Left kidney (tissue), 1 donor: ENCODE measurements at regions not wholly inside any gene's neighbourhood (a gene's known extent, or its start where the extent isn't known, plus 50 kb on each side); places are given as distances from the start of the nearest gene placed in this dataset.
"Not testable (repeated sequence)": the region's sequence is repeated elsewhere in the genome, so short reads cannot be mapped to it uniquely, and the experiment has no call there.

Experiments
- DNase-seq: peaks from one replicate; pipeline ENCODE4 v3.0.0-alpha.2; 2013

DNA sequence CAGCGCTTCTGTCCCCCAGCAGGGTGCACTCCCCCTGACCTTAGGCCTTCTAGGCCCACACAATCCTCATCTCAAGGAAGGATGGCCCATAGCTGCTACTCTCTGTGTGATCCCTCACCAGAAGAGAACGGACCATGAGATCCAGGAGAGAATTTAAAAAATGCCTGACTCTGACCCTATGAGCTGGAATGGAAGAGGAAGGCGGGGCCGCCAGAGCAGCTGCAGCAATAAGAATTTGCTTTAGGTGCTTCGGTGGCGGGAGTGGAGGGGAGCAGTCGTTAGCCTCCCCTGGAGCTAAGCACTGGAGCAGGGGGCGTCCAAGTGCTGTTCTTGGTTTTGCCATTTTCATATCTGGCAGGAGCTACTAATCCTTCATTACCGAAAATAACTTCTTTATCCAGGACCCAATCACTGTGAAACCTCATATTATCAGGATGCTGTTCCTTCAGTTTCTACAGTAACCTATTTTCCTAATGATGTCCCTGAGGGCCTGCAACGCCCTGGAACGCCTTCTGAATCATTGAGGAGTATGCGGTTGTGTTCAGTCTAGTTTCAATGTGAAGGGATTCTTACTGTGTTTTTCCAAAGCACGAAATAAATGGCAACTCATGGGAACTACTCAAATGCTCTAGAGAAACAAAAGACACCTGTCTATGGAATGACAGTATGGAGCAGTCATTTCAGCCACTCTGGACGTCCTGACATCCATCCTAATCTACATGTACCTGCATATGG lies 105.1 kb upstream of the SIX2 start:
- no peak for DNase-seq

DNA sequence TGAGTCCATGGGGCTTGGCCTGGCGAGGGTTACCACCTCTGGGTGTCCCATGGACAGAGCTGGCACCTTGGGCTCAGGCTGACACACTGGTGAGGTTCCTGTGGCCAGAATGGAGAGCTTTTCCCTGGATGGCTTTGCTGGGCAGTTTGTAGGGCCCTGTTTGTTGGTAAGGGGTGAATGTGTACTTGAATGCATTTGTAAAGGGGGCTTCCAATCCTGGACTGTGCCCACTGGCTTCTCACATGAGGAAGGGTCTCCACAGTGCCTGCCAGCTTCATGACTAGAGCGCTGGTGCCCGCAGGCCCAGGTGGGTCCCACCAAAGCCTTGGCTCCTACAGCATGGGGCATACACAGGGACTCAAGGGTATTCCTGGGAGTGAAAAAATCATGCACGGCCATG lies 103.5 kb upstream of the SIX2 start:
- no peak for DNase-seq

DNA sequence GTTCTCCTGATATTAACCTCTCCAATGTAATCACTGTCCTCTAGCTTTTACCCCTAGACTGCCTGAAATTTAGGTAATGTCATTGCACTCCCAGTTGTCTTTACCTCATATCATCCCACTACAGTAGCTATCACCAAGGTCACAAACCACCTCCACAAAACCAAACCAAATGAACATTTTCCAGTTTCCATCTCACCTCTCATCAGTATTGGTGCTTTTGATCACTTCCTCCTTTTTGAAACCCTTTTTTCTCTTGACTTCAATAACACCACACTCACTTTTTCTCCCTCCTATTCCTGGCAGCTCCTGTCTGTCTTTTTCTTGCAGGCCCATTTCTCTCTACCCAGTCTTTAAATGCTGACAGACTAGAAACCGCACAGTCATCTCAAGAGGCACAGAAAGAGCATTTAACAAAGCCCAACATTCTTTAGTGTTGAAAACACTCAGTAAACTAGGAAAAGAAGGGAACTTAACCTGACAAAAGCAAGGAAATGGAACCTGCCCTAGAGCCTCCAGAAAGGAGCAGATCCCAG lies 95.9 kb upstream of the SIX2 start:
- DNase-seq, result no peak

DNA sequence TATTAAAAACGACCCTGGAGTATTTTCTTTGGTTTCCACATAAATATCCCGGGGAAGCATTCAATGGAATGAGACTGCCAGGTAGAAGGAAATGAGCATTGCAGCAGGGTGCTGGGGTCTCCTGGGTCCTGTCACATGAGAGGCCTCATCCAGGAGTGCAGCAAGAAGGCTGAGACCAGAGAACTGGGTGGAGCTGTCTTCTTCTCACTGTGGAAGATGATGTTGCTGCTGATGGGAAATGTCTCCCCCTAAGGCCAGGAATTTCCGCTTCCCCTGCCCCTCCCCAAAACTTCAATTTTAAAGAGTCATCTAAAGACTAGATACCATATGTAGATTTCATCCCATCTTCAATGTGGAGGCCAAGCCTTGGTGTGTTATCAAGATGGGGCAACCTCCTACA lies 95.2 kb upstream of the SIX2 start:
- DNase-seq, result no peak

DNA sequence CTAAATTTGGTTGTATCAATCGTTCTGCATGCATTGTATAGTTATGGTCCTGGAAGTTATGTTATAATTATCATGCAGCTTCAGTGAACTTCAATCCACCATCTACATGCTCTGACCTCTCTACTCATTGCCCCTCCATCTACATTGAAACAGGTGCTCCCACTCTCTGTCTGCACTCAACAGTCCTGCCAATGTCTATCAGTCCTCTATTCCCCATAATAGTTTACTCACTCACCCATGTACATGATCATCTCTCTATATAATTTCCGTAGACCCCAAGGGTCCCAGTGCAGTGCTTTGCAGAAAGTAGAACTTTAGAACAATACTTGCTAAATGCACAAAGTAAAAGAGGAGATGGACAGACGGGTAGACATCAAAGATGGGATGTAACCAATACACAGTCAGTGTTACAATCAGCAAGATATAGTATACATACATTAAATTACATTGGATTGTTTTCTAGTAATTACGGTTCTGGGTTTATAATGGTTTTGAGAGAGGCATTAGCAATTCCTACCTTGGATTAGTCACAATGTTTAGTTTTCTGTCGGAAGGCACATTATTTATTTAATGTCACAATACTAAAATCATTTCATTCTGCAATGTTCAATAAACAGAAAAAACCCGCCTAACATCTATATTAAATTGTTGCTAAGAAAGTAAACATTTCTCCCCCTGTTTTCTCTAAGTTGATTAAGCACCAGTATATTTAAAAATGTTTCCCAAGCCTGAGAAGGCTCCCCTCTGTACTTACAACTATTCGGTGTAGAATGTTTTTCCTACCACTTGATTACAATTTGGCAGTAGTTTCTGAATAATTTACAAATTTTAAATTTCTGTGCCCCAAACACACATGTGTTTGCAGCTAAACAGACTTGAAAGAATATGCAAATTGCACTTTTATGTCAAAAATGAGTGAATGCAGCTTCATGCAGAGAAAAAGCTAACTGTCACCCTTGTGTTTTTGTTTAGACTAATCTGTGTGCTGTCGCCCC lies 94.4 kb upstream of the SIX2 start:
- DNase-seq, result no peak

DNA sequence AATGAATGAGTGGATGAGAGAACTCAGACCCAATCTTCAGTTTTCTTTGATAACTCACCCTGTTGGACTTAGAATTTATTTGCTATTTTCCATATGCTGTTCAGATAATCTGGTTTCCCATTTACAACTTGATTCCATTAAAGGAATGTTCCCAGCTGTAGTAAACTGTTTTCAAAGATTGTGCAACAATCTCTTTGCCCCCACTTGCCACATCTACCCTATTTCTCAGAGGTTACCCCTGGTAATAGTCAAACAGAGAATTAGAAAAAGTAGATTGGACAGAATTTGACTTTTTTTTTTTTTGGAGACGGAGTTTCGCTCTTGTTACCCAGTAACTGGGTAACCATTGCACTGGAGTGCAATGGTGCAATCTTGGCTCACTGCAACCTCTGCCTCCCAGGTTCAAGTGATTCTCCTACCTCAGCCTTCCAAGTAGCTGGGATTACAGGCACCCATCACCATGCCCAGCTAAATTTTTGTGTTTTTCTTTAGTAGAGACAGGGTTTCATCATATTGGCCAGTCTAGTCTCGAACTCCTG lies 93.4 kb upstream of the SIX2 start:
- DNase-seq, result no peak

DNA sequence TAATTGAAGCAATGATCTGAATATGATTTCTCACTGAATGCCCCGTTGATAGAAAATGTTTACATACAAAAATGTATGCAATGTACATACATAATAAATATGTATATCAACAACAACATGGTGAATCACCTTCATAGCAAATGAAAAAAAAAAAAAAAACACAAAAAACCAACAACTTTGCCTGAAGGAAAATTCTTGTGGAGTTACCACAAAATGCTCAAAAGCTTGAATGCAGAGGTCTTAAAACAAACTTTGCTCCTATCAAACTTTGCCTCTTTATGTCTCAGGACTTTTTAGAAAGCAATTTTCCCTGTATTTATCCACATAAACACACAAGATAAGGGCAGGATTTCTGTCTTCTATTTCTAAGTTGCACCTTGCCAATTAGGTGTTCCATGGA lies 92.9 kb upstream of the SIX2 start:
- no peak for DNase-seq

DNA sequence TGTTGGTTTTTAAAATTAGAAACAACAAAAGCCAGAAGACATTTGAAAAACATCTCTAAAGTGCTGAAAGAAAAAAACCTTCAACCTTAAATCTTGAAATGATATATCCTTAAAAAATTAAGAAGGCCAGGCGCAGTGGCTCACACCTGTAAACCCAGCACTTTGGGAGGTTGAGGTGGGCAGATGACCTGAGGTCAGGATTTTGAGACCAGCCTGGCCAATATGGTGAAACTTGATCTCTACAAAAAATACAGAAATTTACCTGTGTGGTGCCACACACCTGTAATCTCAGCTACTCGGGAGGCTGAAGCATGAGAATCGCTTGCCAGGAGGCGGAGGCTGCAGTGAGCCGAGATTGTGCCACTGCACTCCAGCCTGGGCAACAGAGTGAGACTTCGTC lies 87.7 kb upstream of the SIX2 start:
- DNase-seq, result no peak

DNA sequence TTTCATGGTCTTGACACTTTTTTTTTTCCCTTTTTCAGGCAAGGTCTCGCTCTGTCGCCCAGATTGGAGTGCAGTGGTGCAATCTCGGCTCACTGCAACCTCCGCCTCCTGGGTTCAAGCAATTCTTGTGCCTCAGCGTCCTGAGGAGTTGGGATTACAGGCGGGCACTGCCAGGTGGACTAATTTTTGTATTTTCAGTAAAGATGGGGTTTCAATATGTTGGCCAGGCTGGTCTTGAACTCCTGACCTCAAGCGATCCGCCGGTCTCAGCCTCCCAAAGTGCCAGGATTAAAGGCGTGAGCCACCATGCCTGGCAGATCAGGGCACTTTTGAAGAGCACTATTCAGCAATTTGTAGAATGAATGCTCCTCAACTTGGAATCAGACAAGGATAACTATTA lies 86.8 kb upstream of the SIX2 start:
- DNase-seq, result not testable (repeated sequence)

DNA sequence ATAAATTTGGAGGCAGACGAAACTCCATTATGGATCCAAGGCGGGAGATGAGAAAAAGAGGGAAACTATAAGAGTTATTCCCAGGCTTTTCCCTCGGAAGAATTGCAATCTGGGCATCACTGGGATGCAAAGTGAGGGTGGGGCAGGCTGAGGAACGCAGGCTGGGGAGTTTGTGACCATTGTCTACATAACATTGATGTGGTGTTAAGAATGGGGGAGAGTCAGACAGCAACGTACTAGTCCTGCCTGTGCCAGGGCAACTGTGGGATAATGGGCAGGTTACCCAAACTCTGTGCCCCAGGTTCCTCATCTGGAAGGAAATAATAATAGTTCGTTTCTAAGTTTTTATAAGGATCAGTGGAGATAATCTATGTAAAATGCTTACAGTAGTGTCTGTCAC lies 84.4 kb upstream of the SIX2 start:
- DNase-seq, result no peak

DNA sequence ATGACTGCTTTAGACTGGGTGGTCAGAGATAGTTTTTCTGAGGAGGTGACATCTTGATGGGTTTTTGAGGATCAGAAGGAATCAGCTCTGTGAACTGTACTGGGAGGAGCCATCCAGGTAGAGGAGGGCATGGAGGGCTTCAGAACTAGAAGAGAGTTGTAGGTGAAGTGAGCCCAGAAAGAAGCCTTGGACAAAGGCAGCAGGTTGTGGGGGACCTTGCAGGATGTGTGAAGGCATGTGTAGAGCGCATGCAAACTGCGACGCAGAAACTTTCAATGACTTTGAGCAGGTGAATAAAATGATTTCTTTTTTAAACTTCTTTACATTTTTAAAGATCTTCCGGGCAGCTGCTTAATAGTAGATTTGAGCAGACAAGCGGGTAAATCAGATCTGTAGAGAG lies 83.9 kb upstream of the SIX2 start:
- DNase-seq, result no peak

DNA sequence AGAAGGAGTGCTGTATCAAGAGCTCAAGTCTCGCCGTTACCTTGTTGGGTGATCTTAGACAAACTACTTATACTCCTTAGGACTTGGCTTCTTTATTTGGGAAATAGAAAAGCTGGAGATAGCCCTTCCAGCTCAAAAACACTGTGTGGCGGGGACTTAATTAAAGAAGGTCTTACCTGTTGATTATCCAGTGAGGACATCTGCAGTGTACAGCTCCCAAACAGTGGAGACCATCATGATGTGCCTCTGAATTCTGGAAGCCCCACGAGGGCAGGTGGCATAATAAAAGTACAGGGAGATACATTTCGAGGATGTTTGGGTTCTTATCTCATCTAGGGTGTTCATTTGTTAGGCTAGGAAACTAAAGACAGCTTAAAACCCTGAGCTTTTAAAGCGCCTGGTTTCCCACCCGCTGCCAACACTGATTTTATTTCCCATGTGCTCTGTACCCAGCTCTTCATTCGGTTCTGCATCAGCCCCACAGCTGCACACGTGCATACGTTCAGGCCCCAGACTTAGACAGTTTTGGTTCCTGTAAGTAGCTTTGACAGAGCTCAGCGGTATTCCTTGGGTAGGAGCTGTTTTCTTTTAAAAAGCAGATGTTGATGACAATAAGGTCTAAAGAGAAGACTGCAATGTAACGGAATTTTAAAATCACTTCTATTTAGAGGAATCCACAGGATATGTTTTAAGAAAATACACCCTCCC lies 80.5 kb upstream of the SIX2 start:
- DNase-seq, result no peak

DNA sequence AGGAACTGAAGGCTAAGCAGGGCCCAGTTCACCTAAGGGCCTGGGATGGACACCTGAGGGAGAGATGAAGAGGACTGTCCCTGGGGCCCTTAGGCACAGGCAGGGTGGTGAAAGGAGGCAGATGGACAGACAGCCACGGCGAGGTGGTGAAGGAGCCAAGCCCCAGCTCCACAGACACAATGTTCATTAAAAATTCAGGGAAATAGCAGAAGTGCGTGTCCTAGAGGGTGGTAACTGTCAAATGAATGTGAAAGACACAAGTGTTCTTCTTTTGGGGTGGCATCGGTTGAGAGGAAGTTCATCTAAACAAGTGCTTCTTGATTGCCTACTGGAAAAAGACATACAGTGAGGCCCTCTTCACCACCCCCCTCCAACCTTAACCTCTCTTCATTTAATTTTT lies 76.2 kb upstream of the SIX2 start:
- DNase-seq, result no peak

DNA sequence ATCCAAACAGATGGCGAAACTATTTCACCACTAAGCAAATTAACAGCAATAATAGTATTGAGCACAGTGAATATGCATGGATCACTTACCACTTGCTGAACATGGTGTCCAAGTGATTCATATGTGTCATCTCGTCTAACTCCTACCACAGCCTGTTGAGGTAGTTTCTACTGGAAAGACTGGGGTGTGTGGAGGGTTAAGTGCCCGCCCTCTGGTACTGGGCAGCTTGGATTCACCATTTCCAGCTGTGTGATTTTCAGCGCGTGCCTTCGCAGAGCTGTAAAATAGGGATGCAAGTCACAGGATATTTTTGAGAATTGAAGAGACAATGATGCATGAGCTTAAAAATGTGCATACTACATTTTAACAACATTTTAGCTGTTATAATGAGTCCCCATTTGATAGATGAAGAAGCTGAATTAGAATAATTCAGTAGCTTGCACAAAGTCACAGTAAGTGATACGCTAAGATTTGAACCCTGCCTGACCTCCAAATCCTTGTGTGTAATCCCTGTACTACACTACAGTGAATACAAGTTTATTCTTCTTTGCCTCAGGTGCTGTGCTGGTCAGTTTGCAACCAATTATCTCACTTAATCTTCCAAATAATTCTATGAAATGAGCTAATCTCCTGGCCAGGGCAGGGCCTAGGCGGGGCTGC lies 75.2 kb upstream of the SIX2 start:
- no peak for DNase-seq

DNA sequence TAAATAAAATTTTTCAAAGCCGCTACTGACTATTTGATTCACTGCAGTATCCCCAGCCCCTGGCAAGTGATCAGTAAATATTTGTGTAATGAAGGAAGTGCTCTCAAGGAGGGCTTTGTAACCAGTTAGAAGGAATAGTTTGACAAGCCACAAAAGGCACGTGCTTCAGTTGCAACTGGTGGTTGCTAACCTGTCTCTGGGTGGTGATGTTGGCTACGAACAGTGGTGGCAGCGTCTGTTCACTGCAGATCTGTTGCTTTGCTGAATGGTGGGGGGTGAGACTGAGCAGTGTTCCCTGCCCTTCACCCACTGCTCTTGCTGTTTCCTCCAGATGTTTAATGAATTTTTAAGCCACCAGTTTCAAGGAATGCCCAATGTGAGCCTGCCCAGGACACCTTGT lies 73.9 kb upstream of the SIX2 start:
- DNase-seq, result no peak

DNA sequence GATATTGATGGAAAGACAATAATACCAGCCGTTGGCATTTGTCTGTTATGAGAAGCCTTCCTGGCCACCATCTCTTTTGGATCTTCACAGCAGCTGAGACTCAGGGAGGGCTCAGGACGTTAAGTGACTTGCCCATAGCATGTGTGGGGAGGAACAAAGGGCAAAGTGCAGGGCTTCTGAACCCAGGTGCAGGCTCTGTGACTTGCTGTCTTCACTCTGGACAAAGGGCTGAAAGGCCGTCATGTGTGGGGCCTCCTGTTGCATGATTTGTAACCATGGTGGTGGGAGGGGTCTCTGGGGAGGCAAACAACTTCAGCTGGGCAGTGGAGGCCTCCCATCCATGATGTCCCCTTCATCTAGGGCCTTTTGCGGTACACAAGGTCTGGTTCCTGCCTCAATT lies 65.5 kb upstream of the SIX2 start:
- DNase-seq, result no peak

DNA sequence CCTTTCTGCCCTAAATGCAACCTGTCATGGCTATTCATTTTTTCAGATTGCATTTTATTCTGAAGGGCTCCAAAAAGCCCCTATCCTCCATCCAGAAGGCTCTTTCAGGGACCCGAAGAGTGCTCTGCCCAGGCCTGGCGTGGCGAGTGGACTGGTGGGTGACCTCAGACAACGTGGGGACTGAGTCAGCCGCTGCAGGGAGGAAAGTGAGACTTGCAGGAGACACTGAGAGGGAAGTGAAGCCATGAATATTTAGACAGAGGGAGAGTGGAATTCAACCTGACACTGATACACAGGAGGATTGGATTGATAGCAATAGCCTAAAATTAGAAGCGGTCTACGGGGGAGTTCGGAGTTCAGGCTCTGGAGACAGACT lies 63.6 kb upstream of the SIX2 start:
- DNase-seq, result no peak

DNA sequence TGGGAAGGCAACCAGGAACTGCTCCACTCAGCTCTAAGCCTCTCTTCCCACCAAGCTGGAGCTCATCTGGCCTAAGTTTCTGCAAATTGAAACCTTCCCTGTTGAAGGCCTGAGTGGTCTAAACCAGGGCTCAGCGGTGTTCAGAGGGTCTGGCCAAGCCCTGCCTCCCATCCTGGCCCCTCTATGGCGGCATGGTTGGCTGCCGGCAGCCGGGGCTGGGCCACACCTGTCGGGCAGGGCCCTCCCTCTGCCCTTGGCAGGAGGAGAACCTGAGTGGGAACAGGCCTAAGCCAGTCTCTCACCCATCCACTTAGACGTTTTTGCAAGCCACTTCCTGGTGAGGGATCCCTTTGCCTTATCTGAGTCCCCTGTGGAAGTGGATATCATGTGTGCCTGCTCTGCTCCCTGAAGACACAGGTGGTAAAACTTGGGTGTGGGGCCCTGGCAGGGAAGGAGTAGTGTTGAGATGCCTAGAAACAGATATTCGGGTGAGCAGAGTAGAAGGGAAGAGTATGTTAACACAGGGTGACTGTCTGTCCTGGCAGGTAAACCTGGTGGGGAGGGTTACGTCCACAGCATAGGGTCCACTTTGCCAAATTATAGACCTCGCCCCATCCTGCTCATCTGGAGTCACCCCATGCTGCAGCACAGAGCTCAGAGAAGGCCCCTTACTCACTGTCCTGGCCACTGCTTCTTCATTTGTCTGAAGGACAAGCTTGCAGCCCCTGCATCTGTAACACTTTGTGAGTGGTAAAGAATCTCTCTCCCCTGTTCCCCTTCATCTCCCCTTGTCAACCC lies 63.0 kb upstream of the SIX2 start:
- no peak for DNase-seq

DNA sequence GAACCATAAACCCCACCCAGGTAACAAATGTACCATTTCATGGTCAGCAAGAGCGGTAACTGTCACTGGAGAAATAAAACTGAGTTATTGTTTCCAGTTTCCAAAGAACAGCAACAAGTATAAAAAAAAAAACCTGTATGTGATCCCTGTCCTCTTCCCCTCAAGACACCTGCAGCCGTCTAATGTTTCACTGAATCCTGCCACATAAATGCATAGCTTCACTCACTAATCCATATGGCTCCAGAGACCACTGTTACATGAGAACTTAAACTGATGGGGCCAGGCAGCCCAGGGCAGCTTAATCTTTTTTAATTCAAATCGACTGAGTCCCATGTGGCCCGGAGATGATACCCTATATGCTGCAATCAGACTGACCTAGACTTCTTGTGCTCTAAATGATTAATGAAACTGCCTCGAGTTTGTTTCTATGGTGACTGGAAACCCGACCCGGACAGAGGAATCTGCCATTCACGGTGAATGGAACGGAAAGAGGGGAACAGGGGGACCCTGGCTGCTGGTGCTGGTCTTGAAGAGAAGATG lies 60.9 kb upstream of the SIX2 start:
- DNase-seq, result peak; percentile 82

DNA sequence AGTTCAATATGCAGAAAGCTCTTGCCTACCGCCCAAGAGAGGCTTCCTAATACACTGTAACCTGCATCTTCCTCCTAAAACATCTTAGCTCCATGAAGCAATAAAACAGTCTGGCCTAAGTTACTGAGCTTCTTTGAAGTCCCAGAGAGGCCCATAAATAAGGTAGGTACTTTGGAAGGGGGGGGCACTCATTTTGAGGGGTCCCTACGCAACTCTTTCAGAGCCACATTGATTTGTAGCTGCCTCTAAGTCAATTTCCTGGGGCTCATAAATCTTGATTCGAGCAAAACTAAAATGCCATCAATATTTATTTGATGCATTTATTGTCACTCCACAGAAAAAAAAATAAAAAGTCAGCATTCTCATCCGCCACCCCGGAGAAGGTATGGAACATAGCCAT lies 60.4 kb upstream of the SIX2 start:
- DNase-seq, result peak; percentile 76
